ENCODE measurements at regions not wholly inside any gene's neighbourhood (a gene's known extent, or its start where the extent isn't known, plus 50 kb on each side); places are given as distances from the start of the nearest gene placed in this dataset.

- no peak for TF ChIP-seq CTCF (IDR thresholded peaks at IDR 0.05; ENCODE audit: control extremely low read depth, extremely low read depth, low read depth, missing control alignments)
- ChIA-PET POLR2A (no interaction called here), CTCF (no interaction called here)
- no peak for DNase-seq (ENCODE audit: extremely low spot score)
Measured at GRCh38 chr16:35552763-35553162, 2093.4 kb downstream of the TP53TG3F start.

- ChIA-PET POLR2A (no interaction called here), CTCF (no interaction called here)
- TF ChIP-seq CTCF (IDR thresholded peaks at IDR 0.05; ENCODE audit: control extremely low read depth, extremely low read depth, low read depth, missing control alignments), result no peak
Measured at GRCh38 chr16:35557731-35558130, 2098.3 kb downstream of the TP53TG3F start.

GRCh38 chr16:35559911-35560636 is 2100.7 kb downstream of the TP53TG3F start:
- POLR2A ChIA-PET, result no interaction called here
- CTCF ChIA-PET, result no interaction called here
- no peak for DNase-seq (ENCODE audit: extremely low spot score)
- TF ChIP-seq CTCF (IDR thresholded peaks at IDR 0.05; ENCODE audit: control extremely low read depth, extremely low read depth, low read depth, missing control alignments), result no peak

More at GRCh38 chr16:35557731-35558130, 2098.3 kb downstream of the TP53TG3F start:
- DNase-seq (ENCODE audit: extremely low spot score), result no peak

- no peak for DNase-seq (ENCODE audit: extremely low spot score)
- ChIA-PET CTCF (no interaction called here), POLR2A (no interaction called here)
- no peak for TF ChIP-seq CTCF (IDR thresholded peaks at IDR 0.05; ENCODE audit: control extremely low read depth, extremely low read depth, low read depth, missing control alignments)
Measured at GRCh38 chr16:35560637-35560984, 2101.2 kb downstream of the TP53TG3F start.

GRCh38 chr16:35561346-35561745 is 2101.9 kb downstream of the TP53TG3F start:
- POLR2A ChIA-PET, result no interaction called here

GRCh38 chr16:35562471-35562870 is 2103.1 kb downstream of the TP53TG3F start:
- no peak for TF ChIP-seq CTCF (IDR thresholded peaks at IDR 0.05; ENCODE audit: control extremely low read depth, extremely low read depth, low read depth, missing control alignments)
- DNase-seq (ENCODE audit: extremely low spot score), result no peak
- ChIA-PET CTCF (no interaction called here), POLR2A (no interaction called here)

More at GRCh38 chr16:35561346-35561745, 2101.9 kb downstream of the TP53TG3F start:
- CTCF ChIA-PET, result no interaction called here
- no peak for DNase-seq (ENCODE audit: extremely low spot score)
- no peak for TF ChIP-seq CTCF (IDR thresholded peaks at IDR 0.05; ENCODE audit: control extremely low read depth, extremely low read depth, low read depth, missing control alignments)
